ENCODE measurements at regions not wholly inside any gene's neighbourhood (a gene's known extent, or its start where the extent isn't known, plus 50 kb on each side); places are given as distances from the start of the nearest gene placed in this dataset.
"Not testable (repeated sequence)": the region's sequence is repeated elsewhere in the genome, so short reads cannot be mapped to it uniquely, and the experiment has no call there.

DNA sequence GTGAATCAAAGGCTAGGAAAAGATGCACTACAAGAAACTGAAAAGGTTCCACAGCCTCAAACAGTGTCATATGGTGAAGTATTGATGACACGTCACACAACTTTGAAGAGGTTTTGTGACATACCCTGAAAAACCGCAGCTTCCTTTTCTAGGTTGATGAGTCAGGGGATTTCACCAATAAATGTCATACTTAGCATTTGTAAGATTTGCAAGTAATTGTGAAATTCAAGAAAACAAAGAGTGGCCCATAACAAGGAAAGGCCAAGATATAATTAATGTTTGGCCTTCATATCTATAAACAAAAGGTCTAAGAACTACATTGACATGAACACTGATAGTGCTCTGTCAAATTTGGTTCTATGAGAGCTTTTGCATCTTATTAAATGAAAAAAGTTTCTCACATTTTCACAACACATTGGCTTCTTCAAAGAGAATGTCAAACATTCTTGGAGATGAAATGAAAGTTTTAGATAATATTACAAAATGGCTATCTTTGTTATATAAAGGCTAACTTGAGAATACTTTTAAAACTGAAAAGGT lies 62.0 kb upstream of the NAMPT start:
- Mint-ChIP-seq H3K4me1 (ENCODE audit: unreplicated experiment) (no peaks in the 10 kb centered on the region), H3K36me3 (ENCODE audit: unreplicated experiment) (peaks cover 5% of the 10 kb centered on the region), H3K27me3 (ENCODE audit: unreplicated experiment) (peaks cover 21% of the 10 kb centered on the region), H3K9me3 (ENCODE audit: unreplicated experiment) (peaks cover 42% of the 10 kb centered on the region), H3K4me3 (ENCODE audit: unreplicated experiment) (no peak overlapping the region), H3K27ac (ENCODE audit: unreplicated experiment) (no peak overlapping the region)
- TF ChIP-seq, protein P1, sequence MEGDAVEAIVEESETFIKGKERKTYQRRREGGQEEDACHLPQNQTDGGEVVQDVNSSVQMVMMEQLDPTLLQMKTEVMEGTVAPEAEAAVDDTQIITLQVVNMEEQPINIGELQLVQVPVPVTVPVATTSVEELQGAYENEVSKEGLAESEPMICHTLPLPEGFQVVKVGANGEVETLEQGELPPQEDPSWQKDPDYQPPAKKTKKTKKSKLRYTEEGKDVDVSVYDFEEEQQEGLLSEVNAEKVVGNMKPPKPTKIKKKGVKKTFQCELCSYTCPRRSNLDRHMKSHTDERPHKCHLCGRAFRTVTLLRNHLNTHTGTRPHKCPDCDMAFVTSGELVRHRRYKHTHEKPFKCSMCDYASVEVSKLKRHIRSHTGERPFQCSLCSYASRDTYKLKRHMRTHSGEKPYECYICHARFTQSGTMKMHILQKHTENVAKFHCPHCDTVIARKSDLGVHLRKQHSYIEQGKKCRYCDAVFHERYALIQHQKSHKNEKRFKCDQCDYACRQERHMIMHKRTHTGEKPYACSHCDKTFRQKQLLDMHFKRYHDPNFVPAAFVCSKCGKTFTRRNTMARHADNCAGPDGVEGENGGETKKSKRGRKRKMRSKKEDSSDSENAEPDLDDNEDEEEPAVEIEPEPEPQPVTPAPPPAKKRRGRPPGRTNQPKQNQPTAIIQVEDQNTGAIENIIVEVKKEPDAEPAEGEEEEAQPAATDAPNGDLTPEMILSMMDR (IDR thresholded peaks at IDR 0.05) = no peak
- no peak for DNase-seq (ENCODE audit: extremely low spot score, unreplicated experiment)

DNA sequence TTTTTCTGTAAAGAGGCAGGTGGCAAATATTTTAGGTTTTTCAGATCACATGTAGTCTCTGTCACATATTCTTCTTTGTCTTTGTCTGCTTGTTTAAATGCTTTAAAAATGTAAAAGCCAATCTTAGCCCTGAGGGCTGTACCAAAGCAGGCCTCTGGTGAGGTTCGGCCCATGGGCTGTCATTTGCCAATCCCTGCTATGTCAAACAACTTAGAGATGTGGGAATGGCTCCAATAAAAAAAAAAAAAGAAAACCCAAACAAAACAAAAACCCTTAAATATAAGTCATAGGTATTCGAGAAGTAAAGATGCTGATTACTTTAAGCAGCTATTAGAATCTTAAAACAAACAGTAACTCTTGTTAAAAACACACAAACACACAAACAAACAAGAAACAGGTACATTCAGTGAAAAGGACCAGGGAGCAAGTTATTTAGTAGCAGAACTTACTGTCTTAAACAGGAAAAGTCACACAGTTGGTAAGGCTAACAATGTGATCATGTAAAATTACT lies 61.4 kb upstream of the NAMPT start:
- Mint-ChIP-seq H3K4me1 (ENCODE audit: unreplicated experiment) (no peaks in the 10 kb centered on the region), H3K4me3 (ENCODE audit: unreplicated experiment) (no peak overlapping the region), H3K27me3 (ENCODE audit: unreplicated experiment) (peaks cover 19% of the 10 kb centered on the region), H3K36me3 (ENCODE audit: unreplicated experiment) (peaks cover 5% of the 10 kb centered on the region), H3K9me3 (ENCODE audit: unreplicated experiment) (peaks cover 44% of the 10 kb centered on the region), H3K27ac (ENCODE audit: unreplicated experiment) (no peak overlapping the region)
- TF ChIP-seq, protein P1 (IDR thresholded peaks at IDR 0.05) = no peak
- DNase-seq (ENCODE audit: extremely low spot score, unreplicated experiment) = no peak

DNA sequence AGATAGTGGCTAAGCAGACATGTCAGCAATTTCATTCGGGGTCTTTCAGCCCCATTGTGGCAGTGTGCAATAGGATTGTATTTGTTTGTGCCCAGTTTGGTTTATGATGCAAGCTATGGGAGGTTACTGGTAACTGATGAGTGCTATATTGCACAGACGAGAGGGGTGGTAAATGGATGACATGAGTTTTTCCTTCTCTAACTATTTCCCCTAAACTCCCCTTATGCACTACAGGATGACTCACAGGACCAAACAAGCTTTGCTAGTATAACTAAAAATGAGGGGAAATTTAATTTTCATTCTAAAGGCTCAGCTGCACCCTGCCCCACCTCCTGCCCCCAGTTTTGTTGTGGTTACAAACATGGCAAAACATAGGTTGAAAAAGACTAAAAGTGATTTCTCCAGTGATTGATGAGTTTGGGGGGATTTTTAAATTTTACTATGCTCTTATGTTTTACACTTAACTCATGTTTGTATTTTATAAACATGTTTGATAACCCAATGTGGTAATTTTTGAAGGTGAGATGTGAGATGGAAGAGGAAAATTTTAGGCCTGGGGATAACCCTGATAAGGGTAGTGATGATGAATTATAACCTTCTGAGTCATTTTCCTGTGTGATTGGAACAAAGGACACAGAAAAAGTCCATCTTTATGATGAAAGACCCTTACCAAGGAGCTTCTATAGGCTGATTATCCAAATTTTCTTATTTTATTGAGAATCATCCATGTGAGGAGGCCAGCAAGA lies 60.8 kb upstream of the NAMPT start:
- no peak overlapping the region for H3K27ac Mint-ChIP-seq (ENCODE audit: unreplicated experiment)
- H3K4me1 Mint-ChIP-seq (ENCODE audit: unreplicated experiment) = no peaks in the 10 kb centered on the region
- no peak for DNase-seq (ENCODE audit: extremely low spot score, unreplicated experiment)
- TF ChIP-seq, protein P1 (IDR thresholded peaks at IDR 0.05) = no peak
- H3K27me3 Mint-ChIP-seq (ENCODE audit: unreplicated experiment) = peaks cover 16% of the 10 kb centered on the region
- no peak overlapping the region for H3K4me3 Mint-ChIP-seq (ENCODE audit: unreplicated experiment)
- peaks cover 47% of the 10 kb centered on the region for H3K9me3 Mint-ChIP-seq (ENCODE audit: unreplicated experiment)
- peaks cover 5% of the 10 kb centered on the region for H3K36me3 Mint-ChIP-seq (ENCODE audit: unreplicated experiment)

DNA sequence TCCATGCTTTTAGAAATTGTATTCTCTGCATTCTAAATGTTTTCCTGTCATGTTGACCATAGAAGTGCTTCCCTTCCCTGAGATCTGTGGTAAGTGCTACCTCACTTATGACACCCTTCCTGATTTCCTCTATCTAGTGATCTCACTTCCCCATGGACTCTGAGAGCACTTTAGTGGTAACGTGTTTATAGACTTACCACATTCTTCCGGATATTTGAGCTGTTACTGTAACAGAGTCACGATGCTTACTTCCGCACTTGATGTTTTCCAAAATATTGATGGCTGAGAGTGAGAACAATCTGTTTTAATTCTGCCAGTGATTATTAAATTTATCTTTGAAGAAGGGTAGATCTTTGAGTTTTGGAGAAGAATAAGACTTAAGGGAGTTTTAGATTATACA lies 60.1 kb upstream of the NAMPT start:
- Mint-ChIP-seq H3K36me3 (ENCODE audit: unreplicated experiment) (peaks cover 5% of the 10 kb centered on the region), H3K4me3 (ENCODE audit: unreplicated experiment) (no peak overlapping the region), H3K27ac (ENCODE audit: unreplicated experiment) (no peak overlapping the region), H3K9me3 (ENCODE audit: unreplicated experiment) (peaks cover 54% of the 10 kb centered on the region), H3K4me1 (ENCODE audit: unreplicated experiment) (no peaks in the 10 kb centered on the region), H3K27me3 (ENCODE audit: unreplicated experiment) (peaks cover 15% of the 10 kb centered on the region)
- TF ChIP-seq, protein P1 (IDR thresholded peaks at IDR 0.05) = no peak
- DNase-seq (ENCODE audit: extremely low spot score, unreplicated experiment) = no peak

DNA sequence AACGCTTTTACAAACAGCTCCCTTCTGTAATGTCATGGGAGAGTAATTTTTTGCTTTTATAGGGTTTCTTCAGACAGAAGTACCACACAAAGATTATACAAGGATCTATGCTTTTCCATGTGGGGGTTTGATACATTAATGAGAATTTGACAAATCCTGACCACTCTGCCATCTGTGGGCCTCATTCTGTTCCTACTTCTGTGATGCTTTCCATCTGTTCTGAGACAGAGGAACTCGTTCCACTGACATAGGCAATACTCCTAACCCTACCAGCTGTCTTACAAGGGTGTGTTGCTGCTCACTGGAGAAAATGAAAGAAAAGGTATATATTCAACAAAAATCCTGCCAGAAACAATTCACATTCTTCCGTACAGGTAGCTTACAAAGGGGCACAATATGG lies 59.4 kb upstream of the NAMPT start:
- Mint-ChIP-seq H3K9me3 (ENCODE audit: unreplicated experiment) (peaks cover 49% of the 10 kb centered on the region), H3K27me3 (ENCODE audit: unreplicated experiment) (peaks cover 10% of the 10 kb centered on the region), H3K36me3 (ENCODE audit: unreplicated experiment) (peaks cover 5% of the 10 kb centered on the region), H3K4me3 (ENCODE audit: unreplicated experiment) (no peak overlapping the region), H3K27ac (ENCODE audit: unreplicated experiment) (no peak overlapping the region), H3K4me1 (ENCODE audit: unreplicated experiment) (no peaks in the 10 kb centered on the region)
- TF ChIP-seq, protein P1 (IDR thresholded peaks at IDR 0.05) = no peak
- no peak for DNase-seq (ENCODE audit: extremely low spot score, unreplicated experiment)

DNA sequence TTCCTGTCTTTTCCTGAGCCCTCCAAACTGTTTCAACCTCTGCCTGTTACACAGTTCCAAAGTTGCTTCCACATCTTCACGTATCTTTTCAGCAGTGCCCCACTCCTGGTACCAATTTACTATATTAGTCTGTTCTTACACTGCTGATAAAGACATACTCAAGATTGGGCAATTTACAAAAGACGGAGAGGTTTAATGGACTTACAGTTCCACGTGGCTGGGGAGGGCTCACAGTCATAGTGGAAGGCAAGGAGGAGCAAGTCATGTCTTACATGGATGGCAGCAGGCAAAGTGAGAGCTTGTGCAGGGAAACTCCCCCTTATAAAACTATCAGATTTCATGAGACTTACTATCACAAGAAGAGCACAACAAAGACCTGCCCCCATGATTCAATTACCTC lies 57.3 kb upstream of the NAMPT start:
- not testable (repeated sequence) for H3K4me1 Mint-ChIP-seq (ENCODE audit: unreplicated experiment); H3K27ac Mint-ChIP-seq (ENCODE audit: unreplicated experiment); H3K27me3 Mint-ChIP-seq (ENCODE audit: unreplicated experiment); H3K36me3 Mint-ChIP-seq (ENCODE audit: unreplicated experiment); DNase-seq (ENCODE audit: extremely low spot score, unreplicated experiment); H3K4me3 Mint-ChIP-seq (ENCODE audit: unreplicated experiment)
- H3K9me3 Mint-ChIP-seq (ENCODE audit: unreplicated experiment) = peaks cover 42% of the 10 kb centered on the region

DNA sequence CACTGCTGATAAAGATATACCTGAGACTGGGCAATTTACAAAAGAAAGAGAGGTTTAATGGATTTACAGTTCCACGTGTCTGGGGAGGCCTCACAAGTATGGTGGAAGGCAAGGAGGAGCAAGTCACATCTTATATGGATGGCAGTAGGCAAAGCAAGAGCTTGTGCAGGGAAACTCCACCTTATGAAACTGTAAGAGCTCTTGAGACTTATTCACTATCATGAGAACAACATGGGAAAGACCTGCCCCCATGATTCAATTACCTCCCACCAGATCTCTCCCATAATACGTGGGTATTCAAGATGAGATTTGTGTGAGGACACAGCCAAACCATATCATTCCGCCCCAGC lies 55.4 kb upstream of the NAMPT start:
- H3K27me3 Mint-ChIP-seq (ENCODE audit: unreplicated experiment); H3K4me1 Mint-ChIP-seq (ENCODE audit: unreplicated experiment); H3K36me3 Mint-ChIP-seq (ENCODE audit: unreplicated experiment); H3K4me3 Mint-ChIP-seq (ENCODE audit: unreplicated experiment); DNase-seq (ENCODE audit: extremely low spot score, unreplicated experiment); H3K27ac Mint-ChIP-seq (ENCODE audit: unreplicated experiment): not testable (repeated sequence)
- H3K9me3 Mint-ChIP-seq (ENCODE audit: unreplicated experiment) = peaks cover 45% of the 10 kb centered on the region
